Liver (tissue), 3 donors: ENCODE measurements at regions not wholly inside any gene's neighbourhood (a gene's known extent, or its start where the extent isn't known, plus 50 kb on each side); places are given as distances from the start of the nearest gene placed in this dataset.

ENCODE experiments used
- ATF3 ChIP-seq: IDR thresholded peaks from 2 replicates; pipeline ENCODE4 v1.6.1; 2016; ENCODE audit warnings: antibody characterized with exemption
- CTCF ChIP-seq: fragments of 150-350 bp; IDR thresholded peaks from 2 replicates; pipeline ENCODE4 v1.5.1; 2017; ENCODE audit warnings: improper control_type of control experiment, low read depth, low read length; ENCODE audit not compliant: missing input control
- EGR1 ChIP-seq, 2 donors: IDR thresholded peaks; 2 replicates each; pipeline ENCODE4 v1.6.1; 2016 to 2018; ENCODE audit warnings: antibody characterized with exemption in 2 of 2, low read depth in 2 of 2
- FOXA1 ChIP-seq: IDR thresholded peaks from 2 replicates; pipeline ENCODE4 v1.6.1; 2016; ENCODE audit warnings: antibody characterized with exemption
- GABPA ChIP-seq, 2 donors: IDR thresholded peaks in 1 of 2; conservative IDR thresholded peaks in 1 of 2; 2 replicates each; pipeline ENCODE4 v1.6.1; 2016; ENCODE audit warnings: antibody characterized with exemption in 2 of 2, mild to moderate bottlenecking in 1 of 2, moderate library complexity in 1 of 2
- JUND ChIP-seq, 2 donors: IDR thresholded peaks; 2 replicates each; pipeline ENCODE4 v1.6.1; 2016; ENCODE audit warnings: antibody characterized with exemption in 2 of 2
- RAD21 ChIP-seq, 2 donors: IDR thresholded peaks; 2 replicates each; pipeline ENCODE4 v1.6.1; 2016; ENCODE audit warnings: antibody characterized with exemption in 2 of 2, mild to moderate bottlenecking in 2 of 2
- RXRA ChIP-seq, 2 donors: IDR thresholded peaks; 2 replicates each; pipeline ENCODE4 v1.6.1; 2017 to 2018; ENCODE audit warnings: antibody characterized with exemption in 2 of 2, mild to moderate bottlenecking in 1 of 2
- SP1 ChIP-seq: IDR thresholded peaks from 2 replicates; pipeline ENCODE4 v1.6.1; 2018; ENCODE audit warnings: antibody characterized with exemption, mild to moderate bottlenecking
- TAF1 ChIP-seq: conservative IDR thresholded peaks from 2 replicates; pipeline ENCODE4 v1.6.1; 2016; ENCODE audit warnings: antibody characterized with exemption, mild to moderate bottlenecking
- YY1 ChIP-seq: IDR thresholded peaks from 2 replicates; pipeline ENCODE4 v1.6.1; 2016; ENCODE audit warnings: antibody characterized with exemption, mild to moderate bottlenecking
- ZBTB33 ChIP-seq: IDR thresholded peaks from 2 replicates; pipeline ENCODE4 v1.6.1; 2016; ENCODE audit warnings: antibody characterized with exemption
- TF ChIP-seq, protein P1 (sequence below): IDR thresholded peaks from 2 replicates; pipeline ENCODE4 v1.6.1; 2016; ENCODE audit warnings: antibody characterized with exemption, mild to moderate bottlenecking
- TF ChIP-seq, protein P2 (sequence below): IDR thresholded peaks from 2 replicates; pipeline ENCODE4 v1.6.1; 2016; ENCODE audit warnings: antibody characterized with exemption
- donor health status: healthy.
- donor health status: healthy.

DNA sequence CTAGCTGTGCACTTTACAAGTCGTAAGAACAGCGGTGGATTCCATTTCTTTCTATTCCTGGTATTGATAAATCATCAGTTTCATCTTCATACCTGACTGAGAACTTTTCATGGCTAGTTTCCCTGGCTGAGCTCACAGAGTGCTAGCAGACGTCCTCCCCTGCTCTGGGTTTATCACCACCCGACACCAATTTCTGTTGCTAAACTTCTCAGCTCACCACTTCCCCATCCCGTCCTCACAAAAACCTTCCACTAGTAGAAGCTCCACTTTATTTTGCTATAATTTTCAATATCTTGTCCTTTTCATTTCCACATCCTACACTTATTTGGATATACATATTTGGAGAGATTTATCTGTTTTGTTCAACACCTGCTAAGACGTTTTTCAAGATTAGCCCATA, 869.4 kb upstream of the FRG1 start:
- TF ChIP-seq CTCF (no peak), GABPA (IDR thresholded peaks at IDR 0.05 in 1 of 2, conservative IDR thresholded peaks at IDR 0.05 in 1 of 2) (no peak), RAD21 (IDR thresholded peaks at IDR 0.05) (no peak), JUND (IDR thresholded peaks at IDR 0.05) (no peak), RXRA (IDR thresholded peaks at IDR 0.05) (no peak), EGR1 (IDR thresholded peaks at IDR 0.05; ENCODE audit: low read depth in 2 of 2) (no peak), YY1 (no peak), ATF3 (no peak), TAF1 (no peak), SP1 (no peak), ZBTB33 (no peak), FOXA1 (no peak)
- TF ChIP-seq, protein P1, sequence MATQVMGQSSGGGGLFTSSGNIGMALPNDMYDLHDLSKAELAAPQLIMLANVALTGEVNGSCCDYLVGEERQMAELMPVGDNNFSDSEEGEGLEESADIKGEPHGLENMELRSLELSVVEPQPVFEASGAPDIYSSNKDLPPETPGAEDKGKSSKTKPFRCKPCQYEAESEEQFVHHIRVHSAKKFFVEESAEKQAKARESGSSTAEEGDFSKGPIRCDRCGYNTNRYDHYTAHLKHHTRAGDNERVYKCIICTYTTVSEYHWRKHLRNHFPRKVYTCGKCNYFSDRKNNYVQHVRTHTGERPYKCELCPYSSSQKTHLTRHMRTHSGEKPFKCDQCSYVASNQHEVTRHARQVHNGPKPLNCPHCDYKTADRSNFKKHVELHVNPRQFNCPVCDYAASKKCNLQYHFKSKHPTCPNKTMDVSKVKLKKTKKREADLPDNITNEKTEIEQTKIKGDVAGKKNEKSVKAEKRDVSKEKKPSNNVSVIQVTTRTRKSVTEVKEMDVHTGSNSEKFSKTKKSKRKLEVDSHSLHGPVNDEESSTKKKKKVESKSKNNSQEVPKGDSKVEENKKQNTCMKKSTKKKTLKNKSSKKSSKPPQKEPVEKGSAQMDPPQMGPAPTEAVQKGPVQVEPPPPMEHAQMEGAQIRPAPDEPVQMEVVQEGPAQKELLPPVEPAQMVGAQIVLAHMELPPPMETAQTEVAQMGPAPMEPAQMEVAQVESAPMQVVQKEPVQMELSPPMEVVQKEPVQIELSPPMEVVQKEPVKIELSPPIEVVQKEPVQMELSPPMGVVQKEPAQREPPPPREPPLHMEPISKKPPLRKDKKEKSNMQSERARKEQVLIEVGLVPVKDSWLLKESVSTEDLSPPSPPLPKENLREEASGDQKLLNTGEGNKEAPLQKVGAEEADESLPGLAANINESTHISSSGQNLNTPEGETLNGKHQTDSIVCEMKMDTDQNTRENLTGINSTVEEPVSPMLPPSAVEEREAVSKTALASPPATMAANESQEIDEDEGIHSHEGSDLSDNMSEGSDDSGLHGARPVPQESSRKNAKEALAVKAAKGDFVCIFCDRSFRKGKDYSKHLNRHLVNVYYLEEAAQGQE, result no peak
- TF ChIP-seq, protein P2, sequence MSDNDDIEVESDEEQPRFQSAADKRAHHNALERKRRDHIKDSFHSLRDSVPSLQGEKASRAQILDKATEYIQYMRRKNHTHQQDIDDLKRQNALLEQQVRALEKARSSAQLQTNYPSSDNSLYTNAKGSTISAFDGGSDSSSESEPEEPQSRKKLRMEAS, result no peak
